ENCODE measurements at regions not wholly inside any gene's neighbourhood (a gene's known extent, or its start where the extent isn't known, plus 50 kb on each side); places are given as distances from the start of the nearest gene placed in this dataset.

GRCh38 chr20:46827718-46828458, 66.8 kb upstream of the EYA2 start:
- TF ChIP-seq CTCF (conservative IDR thresholded peaks at IDR 0.05; ENCODE audit: low read depth, low read length) = no peak
- no peak for TF ChIP-seq EZH2 (IDR thresholded peaks at IDR 0.05; ENCODE audit: low read length, unreplicated experiment)

Data from PC-3 (cell line).